ENCODE measurements at regions not wholly inside any gene's neighbourhood (a gene's known extent, or its start where the extent isn't known, plus 50 kb on each side); places are given as distances from the start of the nearest gene placed in this dataset.

DNA sequence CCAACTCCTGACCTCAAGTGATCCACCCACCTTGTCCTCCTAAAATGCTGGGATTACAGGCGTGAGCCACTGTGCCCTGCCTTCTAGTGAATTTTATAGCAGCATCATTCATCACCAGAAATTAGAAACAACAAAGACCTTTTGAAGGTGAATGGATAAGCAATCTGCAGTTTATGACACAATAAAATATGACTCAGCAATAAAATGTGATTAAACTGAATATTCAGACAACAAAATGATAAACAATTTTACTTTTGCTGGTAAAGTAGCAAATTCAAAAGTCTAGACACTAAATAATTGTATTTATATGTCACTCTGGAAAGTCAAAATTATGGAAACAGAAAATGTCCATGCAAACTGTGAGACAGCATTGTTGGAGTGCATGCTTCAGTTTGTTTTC lies 656.6 kb downstream of the CBLN2 start:
- DNase-seq, result no peak

DNA sequence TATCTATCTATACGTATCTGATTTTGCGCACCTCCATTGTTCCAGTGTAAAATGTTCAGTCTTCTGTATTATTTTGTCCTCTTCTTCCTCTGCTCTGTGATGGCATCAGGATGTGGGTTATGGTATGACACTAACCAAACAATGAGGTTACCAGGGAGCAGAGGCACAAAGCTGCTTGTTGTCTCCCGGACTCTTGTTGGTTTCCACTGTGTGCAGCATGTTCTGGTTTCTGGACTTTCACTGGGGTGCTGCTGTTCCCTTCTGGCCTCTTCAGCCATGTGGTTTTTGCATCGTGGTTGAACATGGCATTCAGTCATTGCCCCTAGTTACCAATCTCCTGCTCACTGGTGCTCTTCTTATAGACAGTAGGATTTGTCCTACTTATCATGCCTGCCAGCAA lies 665.9 kb downstream of the CBLN2 start:
- no peak for DNase-seq

DNA sequence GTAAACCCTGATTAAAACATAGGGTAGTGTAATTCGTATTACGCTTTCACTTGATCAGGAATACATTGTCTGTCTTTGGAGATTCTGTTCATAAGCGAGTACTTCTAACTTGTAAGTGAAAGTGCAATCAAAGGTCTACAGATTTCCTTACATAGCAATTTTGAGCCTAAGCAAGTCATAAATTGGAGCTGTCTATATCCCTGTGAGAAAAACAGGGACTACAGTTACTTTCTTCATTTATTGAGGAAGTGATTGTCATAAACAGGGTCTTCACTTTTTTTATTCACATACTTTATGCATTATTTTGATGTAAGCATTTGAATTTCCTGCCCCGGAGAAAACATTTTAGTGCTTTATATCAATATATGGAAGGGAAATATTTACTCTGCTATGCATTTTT lies 670.4 kb downstream of the CBLN2 start:
- DNase-seq, result no peak

DNA sequence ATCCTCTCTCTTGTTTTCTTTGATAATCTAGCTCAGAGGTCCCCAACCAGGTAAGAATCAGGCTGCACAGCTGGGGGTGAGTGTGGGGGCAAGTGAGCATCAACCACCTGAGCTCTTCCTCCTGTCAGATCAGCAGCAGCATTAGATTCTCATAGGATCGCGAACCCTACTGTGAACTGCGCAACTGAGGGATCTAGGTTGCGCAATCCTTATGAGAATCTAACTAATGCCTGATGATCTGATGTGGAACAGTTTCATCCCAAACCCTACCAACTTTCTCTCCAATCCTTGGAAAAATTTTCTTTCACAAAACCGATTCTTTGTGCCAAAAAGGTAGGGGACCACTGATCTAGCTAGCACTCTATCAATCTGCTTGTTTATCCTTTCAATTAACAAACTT lies 678.3 kb downstream of the CBLN2 start:
- DNase-seq, result no peak

DNA sequence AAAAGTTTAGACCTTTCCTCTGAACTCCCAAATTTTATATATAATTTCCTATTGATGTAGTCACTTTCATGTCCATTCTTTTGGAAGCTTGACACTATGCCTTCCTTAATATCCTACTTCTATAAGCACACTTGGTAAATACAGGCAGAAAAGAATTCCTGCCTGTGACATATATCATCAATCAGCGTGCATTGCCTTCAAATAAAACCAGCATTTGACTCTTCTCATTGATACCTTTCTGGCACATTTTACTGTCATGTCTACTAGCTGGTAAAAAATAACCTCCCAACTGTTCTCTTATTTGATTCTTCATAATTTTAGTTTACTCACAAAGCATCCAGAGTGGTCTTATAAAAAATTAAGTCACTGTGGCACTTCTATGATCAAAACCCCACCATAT lies 693.5 kb downstream of the CBLN2 start:
- no peak for DNase-seq

DNA sequence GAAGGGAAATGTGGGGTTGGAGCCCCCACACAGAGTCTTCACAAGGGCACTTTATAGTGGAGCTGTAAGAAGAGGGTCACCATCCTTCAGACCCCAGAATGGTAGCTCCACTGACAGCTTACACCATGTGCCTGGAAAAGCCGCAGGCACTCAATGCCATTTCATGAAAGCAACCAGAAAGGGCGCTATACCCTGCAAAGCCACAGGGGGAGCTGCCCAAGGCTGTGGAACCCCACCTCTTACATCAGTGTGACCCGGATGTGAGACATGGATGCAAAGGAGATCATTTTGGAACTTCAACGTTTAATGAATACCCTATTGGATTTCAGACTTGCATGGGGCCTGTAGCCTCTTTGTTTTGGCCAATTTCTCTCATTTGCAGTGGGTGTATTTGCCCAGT lies 694.7 kb downstream of the CBLN2 start:
- DNase-seq, result no peak

DNA sequence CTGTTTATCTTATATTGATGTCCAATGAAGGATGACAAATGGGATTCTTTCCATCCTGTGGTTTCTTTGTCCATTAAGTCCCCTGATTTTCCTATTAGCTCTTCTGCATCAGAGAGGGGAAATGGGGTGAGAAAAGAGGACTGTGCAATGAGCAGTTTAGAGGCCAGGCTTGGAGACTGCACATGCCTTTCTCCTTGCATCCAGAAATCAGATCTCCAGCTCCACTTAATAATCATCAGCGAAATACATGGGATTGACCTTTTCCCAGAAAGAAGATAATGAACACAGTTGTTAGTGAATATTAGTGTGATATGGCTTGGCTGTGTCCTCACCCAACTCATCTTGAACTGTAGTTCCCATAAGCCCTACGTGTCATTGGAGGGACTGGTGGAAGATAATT lies 697.4 kb downstream of the CBLN2 start:
- no peak for DNase-seq

DNA sequence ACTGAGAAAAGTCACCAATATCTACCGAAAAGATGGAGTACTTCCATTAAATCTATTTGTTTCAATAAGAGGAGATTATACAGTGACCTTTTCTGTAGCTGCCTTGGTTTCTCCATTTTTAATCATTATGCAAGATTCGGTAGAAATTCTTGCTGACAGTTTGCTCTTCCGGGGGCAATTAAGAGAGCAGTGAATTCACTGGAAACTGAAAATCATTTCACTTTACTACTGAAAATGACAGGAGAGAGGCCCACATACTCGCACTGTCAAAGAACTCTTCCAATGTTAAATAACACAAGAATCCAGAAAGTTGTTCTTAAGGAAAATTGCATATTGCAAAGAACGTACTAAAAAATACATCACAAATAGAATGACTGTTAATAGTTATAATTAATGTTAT lies 699.3 kb downstream of the CBLN2 start:
- no peak for DNase-seq

DNA sequence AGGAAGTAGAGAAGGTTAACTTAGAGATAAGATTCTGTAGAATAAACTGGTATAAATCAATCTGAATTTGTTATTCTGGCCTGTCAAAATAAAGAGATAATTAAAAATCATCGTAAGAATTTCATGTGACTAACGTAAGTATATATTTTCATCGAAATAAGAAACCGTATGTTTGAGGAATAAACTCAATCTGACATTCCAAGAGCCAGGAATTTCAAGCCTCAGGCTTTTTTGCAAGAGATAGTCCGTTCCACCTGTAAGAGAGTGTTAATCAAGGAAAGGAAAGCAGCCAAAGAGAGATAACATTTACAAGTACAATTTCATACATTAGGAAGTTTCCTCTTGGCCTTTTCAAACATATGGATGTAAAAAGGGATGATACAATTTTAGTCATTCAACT lies 701.5 kb downstream of the CBLN2 start:
- DNase-seq, result no peak

DNA sequence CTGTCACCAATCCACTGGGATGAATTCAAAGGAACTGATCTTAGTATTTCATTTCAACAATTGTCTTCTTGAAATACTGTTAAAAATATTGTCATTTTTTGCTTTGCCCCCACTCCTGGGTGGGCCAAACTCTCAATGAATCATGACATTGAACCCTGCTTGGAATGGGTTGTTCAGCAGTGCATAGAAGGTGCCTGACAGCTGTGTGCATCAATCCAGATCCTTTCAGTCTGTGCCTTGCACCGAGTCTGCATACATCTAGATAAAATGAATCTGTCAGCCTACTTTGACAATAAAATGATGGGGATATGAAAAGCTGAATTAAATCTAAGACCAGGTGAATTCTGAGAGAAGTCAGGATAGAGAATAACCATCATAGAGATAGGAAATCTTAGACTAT lies 706.6 kb downstream of the CBLN2 start:
- no peak for DNase-seq

DNA sequence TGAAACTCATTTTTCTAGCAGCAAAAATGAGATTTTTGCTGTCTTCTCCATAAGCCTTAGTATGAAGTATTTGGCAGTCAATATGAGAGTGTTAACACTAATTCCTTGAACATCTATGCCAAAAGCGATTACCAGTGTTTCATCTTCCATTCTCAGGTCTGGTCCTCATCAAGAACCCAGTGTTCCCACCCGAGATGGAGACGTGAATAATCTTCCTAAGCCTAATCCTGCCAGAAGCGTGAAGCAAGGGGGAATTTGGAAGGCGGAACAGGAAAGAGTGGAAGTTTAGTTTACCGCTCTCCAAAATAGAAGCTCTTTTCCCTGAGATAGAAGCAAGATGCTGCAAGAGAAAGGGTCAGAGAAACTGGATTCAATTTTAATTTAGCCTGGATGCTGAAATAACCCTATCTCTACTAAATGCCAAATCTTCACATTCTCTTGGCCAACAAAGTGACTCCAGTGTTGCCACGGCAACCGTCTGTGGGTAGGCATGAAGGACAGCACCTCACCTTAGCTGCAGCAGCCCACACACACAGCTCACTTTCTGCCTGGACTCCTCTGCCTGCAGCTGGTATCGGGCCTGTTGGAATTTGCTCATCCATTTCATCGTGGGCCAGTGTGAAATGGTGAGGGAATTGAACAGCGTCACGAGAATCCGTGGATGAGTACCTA lies 711.1 kb downstream of the CBLN2 start:
- no peak for DNase-seq

DNA sequence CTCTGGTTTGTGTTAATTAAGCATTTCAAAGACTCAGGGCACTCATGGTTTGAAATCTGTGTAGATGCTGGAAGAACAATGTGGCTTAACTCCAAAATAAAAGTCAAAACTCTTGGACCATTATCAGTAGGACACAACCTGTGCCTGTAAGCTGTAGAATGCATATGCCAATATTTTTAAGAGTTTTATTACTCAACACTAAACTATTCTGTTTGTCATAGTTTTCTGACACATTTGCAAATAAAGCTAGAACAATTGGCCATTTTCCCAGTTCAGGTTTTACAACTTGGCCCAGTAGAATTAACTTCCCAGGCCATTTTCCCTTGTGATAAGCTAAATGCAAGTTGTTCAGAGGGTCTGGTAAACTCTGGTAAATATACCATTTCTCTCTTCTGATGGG lies 713.1 kb downstream of the CBLN2 start:
- no peak for DNase-seq

DNA sequence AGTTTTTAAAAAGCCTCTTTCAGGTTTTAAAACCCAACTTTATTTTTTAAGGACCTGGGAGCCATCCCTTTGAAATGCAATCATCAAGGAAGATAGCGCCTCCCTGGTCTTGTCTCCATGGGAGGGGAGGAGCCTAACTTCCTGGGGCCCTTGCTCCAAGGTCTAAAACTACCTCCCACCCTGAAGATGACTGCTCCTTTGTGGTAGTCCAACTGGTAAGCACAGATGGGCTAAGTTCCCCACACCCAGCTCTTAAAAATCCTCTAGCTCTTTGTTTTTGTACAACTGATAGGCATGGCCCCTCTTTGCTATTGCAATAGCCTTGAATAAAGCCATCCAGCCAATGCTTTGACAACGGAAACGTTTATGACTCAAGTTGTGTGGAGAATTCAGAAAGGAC lies 716.8 kb downstream of the CBLN2 start:
- no peak for DNase-seq

DNA sequence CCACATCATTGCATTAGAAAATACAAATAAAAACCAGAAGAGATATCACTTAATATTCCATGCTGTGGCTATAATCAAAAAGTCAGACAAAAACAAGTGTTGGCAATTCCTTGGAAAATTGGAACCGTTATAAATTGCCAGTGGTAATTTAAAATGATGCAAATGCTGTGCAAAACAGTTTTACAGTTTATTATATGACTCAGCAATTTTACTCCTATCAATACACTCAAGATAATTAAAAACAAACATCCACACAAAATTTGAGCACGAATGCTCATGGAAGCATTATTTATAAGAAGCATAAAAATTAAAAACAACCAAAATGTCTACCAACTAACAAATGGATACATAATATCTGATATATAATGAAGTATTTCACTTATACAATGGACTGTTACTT lies 728.8 kb downstream of the CBLN2 start:
- no peak for DNase-seq

DNA sequence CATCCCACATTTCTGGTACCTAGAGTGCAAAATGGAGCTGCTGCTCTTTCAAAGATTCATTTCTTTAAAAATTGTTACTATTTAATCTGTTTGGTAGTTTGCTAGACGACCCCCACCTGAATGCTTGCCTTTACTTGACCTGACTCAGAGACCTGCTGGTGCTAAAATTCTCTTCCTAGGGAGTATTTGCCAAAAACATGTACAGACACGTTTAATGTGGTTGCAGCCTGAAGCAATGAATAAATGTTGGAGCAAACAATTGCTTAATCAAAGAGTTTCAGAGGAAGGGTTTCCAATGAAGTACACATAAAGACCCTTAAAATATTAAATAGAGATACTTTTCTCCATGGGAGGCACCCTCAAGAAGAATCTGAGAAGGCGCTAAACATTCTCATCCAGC lies 734.4 kb downstream of the CBLN2 start:
- no peak for DNase-seq

DNA sequence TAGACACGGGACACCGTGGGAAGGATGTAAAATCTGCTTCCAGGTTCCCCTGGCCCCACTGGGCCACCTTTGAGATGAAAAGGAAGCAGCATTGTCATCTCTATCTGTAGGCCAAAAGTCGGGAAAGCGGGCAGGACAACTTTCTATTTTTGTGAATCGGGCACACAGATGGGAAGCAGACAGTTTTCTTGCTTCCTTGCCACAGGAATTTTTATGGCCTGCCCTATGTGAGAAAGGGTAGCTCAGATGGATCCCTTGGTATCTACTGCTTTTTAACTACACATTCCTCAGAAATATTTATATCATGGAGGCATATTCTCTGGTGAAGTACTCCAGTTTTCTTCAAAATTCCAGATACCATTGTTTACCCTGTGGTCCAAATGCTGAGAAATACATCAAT lies 735.5 kb downstream of the CBLN2 start:
- DNase-seq, result no peak

DNA sequence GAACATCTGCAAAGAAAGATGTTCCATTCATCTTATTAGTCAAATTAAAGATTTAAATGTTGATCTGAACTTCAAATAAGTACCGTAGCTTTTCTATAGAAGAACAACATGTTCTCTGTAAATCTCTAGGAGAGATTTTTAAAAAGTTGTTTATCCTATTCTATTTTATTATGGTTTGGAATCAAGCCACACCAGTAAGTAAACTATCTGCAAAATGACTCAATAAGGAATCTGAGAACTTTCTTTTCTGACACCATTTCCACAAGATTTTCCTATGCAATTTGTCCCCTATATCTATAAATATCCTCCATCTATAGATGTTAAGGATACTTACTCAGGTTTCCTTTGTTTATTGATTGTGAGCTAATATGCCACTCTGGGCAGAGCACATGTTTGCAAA lies 736.6 kb downstream of the CBLN2 start:
- DNase-seq, result no peak

DNA sequence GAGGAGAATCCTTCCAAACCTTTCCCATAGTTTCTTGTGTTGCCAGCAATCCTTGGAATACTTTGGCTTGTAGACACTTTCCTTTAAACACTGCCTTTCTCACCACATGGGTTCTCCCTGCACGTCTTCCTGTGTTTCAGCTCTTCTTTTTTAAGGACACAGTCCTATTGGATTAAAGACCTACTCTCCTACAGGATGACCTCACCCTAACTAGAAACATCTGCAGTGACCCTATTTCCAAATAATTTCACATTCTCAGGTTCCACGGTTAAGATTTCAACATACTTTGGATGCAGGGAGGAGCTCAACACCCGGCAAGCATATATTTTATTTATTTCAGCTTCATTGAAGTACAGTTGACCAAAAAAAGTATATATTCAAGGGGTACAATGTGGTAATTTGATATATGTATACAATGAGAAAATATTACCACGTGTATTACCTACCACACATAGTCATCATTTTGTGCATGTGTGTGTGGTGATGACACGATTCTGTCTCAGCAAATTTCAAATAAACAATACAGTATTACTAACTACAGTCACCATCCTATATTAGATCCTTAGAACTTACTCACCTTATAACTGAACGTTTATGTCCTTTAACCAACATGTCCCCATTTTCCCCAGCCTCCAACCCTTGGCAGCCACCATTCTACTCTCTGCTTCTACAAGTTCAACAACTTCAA lies 745.0 kb downstream of the CBLN2 start:
- DNase-seq, result no peak

DNA sequence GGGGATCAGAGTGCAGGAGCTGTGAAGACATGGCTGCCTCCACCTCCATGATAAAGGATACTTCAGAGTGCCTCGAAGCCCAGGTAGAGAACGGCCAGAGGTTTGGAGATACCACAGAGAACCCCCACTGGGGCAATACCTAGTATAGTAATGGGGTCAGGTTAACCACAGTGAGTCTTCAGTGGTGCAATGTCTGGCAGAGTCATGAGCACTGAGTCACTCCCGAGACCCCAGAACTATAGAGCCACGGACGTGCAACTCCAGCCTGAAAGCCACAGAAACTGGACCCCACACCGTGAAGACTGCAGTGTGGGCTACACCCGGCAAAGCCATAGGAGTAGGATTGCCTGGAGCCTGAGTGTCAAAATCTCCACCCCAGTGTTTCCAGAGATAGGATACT lies 746.6 kb downstream of the CBLN2 start:
- no peak for DNase-seq

DNA sequence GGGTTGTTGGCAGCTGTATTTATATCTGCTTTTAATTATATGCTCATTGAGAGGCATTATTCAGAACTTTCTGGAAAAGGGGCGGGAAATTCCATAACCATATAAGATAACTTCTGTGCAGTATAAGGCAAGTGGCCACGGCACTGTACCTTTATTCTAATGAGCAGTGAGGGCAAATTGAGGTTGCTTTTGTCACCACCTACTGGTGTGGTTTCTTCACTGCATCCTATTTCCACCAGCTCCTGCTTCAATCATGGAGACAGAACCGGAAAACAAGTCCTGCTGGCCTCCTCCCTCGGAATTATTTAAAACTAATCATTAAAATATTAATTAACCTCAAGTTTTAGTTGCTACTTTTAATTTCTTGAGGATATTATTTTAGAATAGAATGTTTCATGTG lies 759.4 kb downstream of the CBLN2 start:
- DNase-seq, result no peak

DNA sequence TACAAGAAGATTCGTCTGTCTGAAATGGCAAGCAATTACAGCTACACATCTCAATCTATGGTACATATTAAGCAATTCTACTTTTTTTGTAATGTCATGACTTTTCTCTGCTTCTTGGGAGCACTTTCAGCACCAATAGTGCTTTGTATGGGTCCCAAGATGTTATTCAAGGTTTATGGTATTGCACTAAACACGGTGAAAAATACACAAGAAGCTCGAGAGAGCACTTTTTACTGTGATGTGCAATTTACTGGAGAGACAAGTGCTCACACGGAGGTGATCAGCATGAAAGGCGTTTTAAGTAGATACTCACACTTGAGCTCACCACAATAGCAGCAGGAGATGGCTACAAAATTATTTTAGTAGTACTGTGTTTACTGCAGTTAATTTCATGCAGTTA lies 783.6 kb downstream of the CBLN2 start:
- no peak for DNase-seq

DNA sequence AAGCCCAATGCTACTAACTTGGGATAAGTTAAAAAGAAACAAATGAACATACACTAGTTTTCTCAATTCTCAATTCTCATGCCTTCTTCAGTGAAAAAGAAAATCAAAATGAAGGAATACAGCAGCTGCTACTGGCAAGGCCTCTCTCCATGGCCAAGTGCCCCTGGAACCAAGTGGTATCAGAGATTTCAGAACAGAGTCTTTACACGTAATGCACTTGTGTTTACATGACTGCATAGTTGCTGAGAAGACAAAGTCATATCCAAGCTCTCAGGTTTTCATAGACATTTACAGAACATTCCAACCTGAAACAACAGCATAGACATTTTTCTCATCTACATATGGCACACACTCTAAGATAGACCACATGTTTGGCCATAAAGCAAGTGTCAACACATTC lies 789.9 kb downstream of the CBLN2 start:
- no peak for DNase-seq

DNA sequence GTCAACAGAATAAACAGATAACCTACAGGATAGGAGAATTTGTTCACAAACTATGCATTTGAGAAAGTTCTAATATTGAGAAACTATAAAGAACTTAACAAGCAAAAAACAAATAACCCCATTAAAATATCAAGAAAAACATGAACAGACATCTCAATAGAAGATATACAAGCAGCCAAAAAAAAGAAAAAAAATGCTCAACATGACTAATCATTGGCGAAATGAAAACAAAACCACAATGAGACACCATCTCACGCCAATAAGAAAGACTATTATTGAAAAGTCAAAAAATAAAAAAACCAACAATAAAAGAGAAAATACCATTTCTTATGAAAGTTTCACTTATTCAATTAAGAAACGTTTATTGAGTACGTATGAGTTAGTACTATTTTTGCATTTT lies 800.5 kb downstream of the CBLN2 start:
- no peak for DNase-seq

DNA sequence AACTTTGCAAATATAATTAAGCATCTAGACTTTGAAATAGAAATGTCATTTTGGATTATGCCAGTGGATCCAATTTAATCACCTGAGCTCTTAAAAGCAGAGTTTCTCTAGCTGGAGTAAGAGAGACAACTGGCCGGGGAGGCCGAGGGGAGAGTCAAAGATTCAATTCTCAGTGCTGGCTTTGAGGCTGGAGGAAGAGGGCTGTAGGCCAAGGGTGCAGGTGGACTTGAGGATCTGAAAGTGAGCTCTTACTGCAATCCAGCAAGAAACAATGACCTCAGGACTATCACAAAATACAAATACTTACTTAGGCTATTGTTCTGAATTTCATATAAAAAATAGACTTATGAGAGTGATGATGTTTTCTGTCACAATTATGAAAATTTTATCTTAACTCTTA lies 814.5 kb downstream of the CBLN2 start:
- DNase-seq, result no peak

DNA sequence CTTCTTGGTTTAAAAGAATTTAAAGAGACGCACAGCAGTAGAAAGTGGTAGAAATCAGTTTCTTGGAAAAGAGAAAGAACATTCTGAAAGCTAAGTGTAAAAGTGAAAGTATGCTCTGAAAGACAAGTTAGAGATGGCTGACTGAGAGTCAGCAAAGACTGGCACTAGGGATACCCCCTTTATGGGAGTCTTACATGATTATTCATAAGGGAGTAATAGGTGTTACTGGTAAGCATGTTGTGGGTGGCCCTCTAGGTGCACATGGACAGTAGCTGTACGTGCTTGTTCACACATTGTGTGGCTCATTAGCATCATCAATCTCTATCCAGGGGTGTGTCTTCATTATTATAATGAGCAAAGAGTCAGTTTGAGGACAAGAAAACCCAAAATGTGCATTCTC lies 816.2 kb downstream of the CBLN2 start:
- DNase-seq, result no peak

All from left kidney (tissue), 1 donor.